Activated CD4-positive, alpha-beta T cell treated with anti-CD3 and anti-CD28 coated beads for 4 hours (primary cell): ENCODE measurements at regions not wholly inside any gene's neighbourhood (a gene's known extent, or its start where the extent isn't known, plus 50 kb on each side); places are given as distances from the start of the nearest gene placed in this dataset.

Experiments
- DNase-seq, 2 donors: peaks; one replicate each; pipeline ENCODE4 v3.0.0-alpha.2; 2020

DNA sequence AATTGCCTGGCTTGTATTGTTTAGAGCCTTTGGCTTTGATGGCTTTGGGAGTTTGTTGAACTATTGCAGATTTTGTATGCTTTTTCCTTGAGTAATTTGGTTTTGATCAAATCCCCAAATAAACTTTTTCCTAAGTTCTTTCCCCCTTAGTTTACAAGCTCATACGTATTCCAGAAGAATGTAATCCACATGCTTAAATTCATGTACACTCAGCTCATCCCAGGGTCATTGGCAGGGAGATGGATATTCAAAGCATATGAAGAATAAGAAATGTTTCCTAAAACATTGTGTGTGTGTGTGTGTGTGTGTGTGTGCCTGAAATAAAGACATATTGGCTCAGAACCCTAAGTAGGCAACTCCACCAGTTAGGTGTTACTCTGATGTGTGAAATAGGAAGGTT is 89.4 kb downstream of the TMEM30B start:
- DNase-seq, result no peak

DNA sequence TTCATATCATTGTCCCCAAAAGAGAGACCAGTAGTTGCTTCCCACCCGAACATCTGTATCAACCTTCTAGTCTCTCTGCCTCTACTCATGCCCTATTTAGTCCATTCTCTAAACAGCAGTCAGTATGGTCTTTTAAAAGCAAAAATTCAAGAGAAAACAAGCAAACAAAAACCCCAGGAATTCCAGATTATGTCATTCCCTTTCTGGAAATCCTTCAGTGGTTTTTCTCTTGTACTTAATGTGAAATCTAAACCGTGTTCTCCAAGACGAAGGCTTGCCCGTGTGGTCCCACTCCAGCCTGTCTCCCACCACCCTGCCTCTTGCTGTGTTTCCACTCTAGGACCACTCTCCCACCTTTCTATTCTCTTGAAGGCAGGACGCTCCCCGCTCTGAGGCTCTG is 90.8 kb downstream of the TMEM30B start:
- DNase-seq, result no peak

DNA sequence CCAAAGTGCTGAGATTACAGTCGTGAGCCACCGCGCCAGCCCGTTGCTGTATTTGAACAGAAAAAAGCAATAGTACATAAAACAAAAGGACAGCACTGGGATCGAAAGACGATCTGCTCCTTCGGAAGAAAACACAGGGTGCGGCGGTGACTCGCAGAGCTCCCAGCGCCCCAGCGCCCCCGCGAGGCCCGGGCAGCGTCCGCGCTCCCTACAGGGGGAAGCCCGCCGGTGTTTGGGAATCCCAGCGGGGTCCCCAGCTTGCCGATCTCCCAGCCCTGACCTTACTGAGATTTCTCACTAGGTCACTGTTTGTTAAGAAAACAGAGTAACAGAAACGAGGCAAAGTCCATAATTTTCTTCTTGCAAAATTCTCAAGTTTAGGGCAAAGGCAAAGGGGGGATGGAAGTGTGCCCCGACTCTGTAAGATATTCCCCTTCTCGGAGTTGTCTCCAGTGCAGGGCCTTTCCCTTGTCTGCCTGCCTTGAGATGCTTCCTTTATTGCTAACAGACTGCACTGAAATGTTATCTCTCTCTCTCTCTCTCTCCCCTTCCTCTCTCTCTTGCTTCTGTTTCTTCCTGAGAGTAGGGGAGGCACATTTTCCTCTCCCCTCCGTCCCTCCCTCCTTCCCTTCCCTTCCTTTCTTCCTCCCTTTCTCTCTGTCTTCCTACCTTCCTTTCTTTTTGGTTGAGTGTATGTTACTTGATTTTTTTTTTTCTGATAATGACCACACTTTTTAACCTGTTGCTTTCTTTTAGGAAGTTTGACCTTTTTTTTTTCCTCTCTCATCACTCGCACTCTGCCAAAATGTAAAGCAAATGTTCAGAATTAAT is 91.9 kb downstream of the TMEM30B start:
- DNase-seq, result peak in 1 of 2 donors; percentile 14

DNA sequence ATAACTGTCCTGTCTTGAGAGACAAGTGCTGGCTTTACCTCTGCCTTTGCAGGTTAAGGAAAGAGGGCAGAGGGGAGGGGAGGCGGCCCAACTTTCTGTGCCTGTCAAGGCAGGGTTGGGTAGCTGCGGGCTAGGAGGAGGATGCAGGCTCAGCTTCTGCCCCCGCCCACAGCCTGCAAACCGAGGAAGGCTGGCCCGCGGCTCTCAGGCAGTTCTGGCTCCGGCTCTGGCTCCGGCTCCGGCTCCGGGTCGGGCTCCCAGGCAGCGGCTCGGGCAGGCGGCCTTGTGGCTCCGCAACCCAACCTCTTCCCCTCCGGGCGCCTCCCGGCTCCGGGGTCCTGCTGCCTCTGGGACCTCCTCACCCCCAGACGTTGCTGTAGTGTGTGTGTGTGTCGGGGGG is 92.9 kb downstream of the TMEM30B start:
- DNase-seq, result no peak

DNA sequence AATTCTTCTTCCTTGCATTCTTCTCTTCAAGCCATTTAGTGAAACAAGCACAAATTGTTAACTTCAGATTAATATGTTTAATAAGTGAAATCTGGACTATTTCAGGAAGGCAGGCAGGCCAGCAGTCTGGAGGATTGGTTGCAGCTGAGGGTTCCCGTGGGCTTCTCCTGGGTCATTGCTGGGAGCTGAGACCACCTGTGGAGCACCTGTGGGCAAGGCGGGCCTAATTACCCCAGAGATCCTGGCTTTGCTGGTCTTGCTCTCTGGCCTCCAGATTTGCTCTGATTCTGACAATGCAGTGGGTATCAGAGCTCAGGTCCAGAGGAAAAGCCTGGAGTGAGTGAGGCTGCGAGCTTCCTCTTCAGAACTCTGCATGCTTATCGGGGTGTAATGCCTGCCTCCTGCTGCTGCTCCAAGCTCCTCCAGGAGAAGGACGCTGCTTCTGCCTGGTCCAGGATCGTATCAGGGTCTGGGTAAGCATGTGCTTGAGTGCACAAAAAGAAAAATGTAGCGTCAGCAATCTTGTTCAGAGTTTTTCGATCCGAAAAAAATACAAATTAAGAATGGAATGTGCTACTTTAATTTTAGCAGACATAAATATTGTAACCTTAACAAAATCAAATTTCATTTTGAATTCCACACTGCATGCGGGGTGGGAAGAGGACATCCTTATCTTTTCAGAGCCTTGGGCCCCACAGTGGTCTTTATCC is 93.8 kb downstream of the TMEM30B start:
- DNase-seq, result no peak

DNA sequence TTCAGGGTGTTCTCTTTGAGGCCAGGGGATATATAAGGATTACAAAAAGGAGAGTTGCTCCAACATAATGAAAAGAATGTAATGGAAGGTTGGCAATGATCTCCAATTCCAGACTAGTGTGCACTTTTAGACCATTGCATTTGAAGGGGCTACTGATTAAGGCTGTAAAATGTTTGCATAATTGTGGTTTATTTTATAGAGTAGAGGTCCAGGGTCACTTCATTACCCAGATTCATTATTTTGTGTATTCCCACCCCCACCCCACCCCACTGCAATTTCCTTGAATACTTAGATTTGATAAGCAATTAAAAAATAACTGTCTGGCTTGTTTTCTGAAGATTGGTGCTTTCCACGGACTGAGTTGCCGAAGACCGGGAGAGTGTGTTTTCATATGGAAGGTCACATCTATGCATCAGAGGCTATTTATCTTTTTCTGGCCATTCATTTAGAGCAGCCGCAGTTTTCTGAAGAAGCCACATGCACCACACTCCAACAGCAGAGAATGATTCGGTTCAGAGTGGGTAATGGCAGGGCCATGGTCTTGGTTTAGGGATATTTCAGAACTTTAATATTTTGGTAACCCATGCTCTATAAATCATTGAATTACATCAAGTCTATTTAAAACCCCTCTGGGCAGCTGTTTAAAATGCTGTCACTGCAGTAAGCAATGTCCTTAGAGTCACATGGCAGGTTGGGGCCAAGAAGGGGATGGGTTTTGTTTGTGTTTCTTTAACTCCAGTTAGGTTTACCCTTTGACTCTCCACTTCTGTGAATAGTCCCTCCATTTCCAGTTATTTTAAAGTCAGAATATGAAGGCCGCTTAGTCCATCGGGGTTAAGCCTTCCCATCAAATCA is 94.6 kb downstream of the TMEM30B start:
- DNase-seq, result no peak

DNA sequence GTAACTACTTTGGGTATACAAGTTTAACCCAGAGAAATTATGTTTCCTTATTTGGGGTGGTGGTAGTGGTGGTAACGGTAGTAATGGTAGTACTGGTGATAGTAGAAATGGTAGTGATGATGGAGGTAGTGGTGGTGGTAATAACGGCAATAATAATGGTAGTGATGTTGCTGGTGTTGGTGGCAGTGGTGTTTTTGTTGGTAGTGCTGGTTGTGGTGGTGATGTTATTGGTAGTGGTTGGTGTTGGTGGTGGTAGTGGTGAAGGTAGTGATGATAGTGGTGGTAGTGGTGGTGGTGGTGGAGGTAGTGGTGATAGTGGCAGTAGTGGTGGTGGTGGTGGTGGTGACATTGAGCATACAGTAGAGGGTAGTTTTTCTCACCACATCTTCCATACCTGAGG is 95.6 kb downstream of the TMEM30B start:
- DNase-seq, result no peak

DNA sequence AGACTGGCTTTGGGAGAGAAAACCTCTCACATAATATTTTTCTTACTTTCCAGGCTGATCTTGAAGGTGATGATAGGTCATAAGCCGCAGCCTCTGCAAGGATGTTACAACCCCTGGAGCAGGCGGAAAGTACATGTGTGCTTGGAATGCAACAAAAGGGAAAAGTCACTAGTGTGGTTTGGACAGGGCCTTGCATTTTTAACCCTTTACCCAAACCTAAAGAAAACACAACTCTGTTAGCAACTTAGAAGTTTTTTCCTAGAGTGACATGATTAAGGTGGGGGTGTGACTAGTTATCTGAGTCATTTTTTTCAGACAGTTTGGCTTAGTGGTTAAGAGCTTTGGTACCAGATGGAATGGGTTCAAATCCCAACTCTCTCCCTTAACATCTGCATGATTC is 97.0 kb downstream of the TMEM30B start:
- DNase-seq, result no peak

DNA sequence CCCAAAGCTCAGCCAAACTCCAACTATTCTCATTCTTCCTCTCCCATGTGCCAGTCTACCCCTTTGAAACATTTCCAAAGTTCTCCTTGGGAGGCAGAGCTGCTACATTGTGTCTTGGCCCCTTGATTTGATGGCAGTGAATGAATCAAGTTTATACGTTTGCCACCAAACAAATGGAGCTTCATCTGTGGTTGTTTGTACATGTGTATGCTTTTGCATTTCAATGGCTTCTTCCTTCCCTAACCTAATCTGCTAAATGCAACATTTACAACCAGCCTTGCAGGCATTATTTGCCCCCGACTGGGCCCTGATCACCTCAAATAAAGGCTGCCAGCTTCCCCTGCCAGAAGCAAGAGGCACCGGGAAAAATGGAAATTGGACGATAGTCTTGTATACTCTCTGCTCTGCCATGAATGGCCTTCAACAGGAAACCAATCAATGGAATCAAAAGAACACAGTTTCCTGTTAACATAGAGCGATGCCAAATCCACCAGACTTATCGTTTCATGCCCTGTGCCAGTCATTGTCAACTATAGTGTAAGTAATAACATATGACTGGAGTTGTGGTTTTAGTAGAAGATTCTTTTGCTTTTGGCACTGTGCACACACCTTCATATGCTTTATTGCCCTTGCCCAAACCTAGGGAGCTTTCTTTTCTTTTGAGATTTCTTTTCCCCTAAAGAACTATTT is 97.8 kb downstream of the TMEM30B start:
- DNase-seq, result no peak

DNA sequence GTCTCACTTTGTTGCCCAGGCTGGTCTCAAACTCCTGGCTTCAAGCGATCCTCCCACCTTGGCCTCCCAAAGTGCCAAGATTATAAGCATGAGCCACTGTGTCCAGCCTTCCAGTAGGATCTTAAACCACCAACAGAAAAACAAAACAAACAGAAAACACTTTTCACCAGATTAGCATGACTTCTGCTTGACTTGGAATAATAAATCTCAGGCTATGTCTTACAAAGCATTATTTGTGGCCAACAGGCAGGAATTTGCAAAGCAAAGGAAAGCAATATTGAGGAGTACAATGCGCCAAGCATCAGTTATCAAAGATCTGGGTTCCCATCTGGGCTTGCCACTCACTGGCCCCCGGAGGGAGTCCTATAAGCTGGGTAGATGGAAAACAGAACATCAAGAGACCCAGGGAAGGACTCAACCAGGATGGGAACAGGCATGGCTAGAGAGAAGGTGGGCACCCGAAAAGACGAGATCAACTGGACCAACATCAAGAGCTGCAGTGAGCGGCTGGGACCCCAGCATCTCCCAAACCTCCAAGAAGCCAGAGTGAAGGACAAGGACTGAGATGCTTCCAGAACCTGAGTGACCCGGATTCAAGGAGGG is 101.2 kb downstream of the TMEM30B start:
- no peak for DNase-seq

DNA sequence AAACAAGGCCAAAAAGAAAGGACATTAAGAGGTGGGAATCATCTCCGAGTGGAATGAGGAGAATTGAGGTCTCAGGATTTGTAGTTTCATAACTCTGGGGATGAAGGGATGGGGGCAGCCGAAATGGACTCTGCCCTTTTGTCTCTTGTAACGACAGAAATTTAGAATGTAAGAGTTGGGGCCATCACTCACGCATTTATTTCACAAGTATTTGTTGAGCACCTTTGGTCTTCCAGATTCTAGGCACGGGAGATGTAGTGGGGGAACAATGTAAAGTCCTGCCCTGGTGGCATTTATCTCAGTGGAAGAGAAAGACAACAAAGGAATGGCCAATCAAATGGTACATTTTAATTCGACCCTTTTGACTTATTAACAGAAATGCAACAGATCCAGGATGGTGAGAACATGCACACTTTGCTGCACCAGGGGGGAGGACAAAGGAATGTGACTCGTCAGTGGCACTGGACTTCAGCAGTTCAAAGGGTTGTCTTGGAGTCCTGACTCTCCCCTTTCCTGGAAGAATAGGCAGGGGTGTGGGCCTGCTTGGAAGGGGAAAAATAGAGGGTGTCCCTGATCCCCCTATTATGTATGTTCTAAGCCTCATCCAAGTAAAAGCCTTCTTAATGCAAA is 102.0 kb downstream of the TMEM30B start:
- no peak for DNase-seq

DNA sequence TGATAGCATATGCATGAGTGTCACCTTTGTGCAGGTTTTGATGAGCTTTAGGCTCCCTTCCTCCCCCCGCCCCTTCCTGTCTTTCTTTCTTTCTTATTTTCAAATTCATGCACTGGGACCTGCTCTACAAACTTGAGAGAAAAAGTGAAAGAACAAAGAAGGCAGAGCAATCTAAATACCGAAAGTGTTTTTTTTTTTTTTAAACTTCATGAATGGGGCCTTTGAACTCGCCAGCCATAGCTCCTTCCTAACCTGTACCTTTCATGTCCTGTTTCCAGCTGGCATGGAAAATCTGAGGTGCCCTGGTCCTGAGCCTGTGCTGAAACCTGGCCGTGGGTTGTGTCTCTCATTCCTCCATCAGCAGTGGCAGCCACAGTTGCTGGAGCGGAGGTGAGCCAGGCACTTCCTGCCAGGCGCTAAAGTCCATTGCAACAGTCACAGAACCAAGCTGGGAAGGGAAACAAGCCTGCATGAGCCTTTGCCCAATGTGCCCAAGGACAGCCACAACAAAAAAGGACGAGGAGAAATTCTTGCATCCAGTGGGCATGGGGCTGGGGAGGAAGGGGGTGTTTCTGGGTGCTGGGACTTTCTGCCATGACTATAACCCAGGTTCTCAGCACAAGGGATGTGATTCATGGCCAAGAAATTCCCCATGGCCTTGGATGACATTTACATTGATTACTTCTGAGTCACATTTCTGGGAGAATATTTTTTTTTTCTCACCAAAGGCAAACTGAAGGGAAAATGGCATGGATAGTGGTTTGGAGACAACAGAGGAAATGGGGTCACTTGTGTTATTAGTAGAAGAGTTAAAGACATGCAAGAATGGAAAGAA is 102.7 kb downstream of the TMEM30B start:
- peak; percentile 7 to 16 for DNase-seq

DNA sequence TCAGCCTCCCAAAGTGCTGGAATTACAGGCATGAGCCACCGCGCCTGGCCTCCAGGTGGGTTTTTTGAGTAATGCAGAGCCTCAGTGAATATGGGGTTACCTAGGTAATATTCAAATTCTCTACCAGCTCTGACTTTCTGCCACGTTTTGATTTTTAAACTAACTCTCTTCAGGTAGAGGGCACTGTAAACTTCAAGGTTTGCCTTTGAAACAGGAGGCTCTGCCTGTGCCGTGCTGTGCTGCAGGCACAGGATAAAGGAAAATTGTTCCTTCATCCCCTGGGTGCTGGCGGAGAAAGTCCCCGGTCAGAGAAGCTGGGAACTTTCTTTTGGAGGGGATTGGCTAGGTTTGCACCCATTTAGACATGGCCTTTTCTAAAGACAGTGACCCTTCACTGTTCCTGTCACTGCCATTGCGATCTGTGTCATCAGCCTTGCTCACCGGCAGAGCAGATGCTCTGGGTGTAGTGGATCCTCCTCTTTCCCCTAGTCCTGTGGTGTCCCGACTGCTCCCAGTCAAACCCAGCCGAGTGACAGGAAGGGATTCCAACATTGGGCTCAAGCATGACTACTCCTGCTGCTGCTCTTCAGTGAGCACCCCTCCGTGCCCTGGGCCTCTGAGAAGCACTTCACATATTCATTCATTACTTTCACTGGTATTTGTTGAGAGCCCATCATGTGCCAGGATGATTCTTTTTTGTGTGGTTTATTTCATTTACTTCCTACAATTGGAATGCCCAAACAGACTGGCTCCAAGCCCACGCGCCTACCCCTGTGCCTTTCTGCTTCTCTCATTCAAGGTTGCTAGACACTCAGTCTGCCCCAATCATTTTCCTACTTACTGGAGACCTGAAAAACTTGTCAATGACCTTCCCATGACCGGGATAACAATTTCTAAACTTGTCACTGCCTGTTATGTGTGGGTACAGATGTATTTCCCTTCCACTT is 103.6 kb downstream of the TMEM30B start:
- DNase-seq, result no peak

DNA sequence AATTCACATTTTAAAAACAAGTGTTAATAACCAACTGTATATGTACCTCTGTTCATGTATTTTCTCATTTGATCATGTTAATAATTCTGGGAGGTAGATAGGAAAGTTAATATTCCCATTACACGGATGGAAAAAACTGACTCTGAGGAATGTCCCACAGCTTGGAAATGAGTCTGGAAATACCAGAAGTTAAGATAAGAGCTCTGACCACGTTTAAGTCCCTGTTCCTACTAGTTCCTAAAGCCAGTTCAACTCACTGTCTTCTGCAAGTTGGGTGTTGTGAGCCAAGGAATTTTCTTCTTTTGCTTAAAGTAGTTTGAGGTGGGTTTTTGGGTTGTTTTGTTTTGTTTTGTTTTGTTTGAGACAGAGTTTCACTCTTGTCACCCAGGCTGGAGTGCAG is 104.5 kb downstream of the TMEM30B start:
- DNase-seq, result no peak

DNA sequence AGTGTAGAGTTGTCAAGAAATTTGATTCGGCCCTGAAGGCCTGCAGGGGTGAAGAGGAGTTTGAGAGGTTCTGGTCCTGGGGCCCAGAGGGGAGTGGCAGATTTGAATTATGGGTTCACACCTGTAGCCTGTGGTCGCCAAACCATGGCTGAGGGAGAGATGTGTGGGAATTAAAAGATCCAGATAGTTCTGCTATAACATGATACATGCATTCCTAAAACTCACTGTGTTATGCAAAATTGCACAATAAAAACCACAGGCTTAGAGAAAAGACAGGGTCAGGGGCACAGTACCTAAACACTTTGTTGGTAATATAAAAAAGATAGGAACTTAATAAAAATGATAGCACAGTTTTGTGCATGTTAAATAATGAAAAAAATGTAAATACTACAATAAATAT is 106.2 kb downstream of the TMEM30B start:
- no peak for DNase-seq

DNA sequence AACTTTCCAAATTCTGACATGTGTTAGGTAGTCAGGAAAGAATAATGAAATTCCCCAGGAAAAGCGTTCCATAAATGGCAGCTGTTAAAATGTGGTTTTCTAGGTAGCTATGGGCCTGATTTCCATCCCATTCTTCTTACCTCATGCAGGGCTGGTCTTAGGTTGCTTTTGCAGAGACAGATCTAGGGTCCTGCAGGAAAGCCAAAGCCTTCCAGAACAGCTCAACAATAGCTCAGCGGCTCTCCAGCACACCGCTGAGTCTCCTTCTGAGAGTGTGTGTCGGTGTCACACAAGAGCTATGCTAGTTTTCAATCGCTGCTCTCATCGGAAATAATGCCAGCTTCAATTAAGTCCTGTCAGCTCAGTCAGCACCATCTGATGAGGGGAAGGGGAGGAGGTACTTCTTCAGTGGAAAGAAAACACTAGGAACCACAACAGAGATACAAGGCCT is 106.7 kb downstream of the TMEM30B start:
- DNase-seq, result no peak

DNA sequence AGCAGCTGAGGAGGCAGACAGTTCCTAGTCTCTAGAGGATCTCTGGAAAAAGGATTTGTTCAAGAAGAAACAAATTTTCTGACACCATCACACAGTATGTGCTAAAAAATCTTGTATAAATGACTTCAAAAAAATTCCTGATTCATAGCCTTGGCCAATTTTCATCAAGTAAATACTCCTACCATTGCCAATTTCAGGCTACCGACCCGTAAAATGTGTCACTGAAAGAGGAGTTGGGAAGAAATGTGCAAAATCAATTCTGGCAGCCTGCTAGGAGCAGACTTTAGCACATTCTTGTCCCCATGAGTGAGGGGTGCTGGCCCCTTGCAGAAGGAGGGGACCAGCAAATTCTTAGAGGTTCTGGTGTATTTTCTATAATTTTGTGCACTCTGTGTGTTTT is 109.4 kb downstream of the TMEM30B start:
- DNase-seq, result no peak

DNA sequence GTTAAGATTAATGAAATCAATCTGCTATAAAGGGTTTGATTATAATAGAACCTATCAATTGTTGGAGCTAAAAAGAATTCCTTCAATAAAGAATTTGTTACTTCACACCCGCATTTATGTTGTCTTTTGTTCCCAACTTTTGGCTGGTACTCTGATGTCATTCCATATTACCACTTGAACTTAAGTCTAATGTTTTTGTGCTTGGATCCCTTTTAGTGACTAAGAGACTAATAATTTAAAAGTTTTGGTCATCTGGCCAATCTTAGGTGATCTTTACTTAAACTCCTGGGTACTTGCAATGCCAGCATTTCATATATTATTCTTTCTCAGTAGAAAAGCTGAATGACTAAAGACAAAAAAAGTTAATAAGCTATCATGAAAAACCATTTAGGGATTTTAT is 113.0 kb downstream of the TMEM30B start:
- DNase-seq, result no peak

DNA sequence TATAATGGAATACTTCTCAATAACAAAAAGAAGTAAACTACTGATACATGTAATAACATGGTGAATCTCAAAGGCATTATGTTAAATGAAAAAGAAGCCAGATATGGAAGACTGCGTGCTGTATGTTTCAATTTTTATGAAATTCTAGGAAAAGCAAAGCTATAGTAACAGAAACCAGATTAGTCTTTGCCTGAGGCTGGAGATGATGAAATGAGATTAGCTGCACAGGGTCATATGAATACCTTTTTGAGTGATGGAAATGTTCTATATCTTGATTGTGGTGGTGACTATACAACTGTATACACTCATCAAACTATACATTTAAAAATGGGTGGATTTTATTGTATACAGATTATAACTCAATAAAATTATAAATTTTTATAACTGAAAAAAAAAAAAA is 113.5 kb downstream of the TMEM30B start:
- no peak for DNase-seq

DNA sequence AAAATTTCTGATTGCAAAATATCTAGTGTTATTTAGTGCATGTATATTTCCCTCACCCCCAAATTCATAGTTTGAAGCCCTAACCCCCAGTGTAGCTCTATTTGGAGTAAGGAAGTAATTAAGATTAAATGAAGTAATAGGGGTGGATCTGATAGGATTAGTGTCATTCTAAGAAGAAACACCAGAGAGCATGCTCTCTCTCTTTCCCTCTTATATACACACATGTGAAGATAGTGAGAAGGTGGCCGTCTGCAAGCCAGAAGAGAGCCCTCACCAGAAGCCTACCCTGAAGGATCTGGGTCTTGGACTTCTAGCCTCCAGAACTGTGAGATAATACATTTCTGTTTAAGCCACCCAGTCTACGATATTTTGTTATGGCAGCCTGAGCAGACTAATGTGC is 120.3 kb downstream of the TMEM30B start:
- no peak for DNase-seq
